ENCODE measurements at regions not wholly inside any gene's neighbourhood (a gene's known extent, or its start where the extent isn't known, plus 50 kb on each side); places are given as distances from the start of the nearest gene placed in this dataset.

- DNase-seq: no peak
Observed at GRCh38 chr2:60319031-60319547, 234.4 kb downstream of the BCL11A start.

DNA sequence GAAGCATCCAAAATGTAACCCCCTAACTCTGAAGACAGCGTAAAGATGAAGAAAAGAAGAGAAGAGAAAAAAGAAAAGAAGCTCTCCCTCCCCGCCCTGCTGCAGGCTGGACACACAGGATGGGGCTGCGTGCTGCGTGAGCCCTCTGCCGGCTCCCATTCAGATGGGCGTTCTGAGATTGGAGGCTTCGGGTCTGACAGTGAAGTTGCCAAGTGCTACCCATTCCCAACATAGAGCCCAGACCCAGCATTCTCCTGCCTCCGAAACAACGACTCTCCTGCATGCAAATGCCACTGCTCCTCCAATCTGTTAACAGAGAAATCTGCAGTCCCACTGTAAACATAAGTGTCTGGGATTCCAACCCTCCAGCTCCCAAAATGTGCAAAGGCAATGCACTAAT lies 234.9 kb downstream of the BCL11A start:
- no peak for DNase-seq

DNA sequence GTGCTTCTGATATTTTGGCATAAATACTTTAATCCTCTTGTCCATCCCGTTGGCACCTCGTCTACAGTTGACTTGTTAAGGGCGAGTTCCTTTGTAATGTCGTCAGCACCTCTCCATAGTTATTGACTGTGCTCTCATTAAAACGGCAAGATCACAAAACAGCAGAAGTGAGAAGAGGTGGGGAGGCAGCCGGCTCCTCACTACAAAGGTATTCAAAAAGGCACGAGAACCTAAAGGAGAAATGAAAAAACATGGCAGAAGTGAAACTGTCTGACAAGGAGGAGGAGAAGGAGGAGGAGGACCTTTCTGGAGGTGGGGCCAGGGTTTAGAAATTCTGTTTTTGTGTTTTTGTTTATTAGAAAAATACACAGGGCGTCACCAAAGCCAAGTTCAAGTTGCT lies 235.6 kb downstream of the BCL11A start:
- DNase-seq: no peak

GRCh38 chr2:60317034-60317386 lies 236.4 kb downstream of the BCL11A start:
- no peak for DNase-seq

DNA sequence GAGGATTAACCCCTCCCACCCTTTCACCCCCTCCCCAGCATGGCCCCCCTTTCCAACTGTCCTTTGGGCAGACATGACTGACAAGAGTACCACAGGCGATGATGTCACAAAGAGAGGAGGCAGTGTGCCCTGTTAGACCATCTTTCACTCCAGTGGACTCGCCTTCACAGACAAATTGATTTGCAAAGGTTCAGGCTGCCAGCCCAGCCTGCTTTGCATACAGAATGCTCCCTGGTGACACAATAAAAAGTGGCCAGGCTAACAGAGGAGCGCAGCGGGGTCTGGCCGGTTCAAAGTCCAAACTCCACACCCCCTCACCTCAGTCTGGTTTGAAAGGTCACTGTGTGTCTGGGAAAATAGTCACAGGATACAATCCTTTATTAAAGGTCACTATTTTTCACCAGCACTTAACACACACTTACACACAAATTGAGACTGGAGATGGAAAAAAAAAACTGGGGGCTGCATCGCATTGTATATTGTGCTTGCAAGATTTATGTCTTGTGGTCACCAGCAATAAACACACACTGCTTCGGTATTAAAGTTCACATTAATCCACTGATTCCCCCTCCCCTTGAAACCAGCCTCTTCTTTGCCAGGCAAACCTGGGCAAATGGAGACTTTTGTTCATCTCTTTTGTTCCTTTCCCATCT lies 236.9 kb downstream of the BCL11A start:
- DNase-seq: no peak

DNA sequence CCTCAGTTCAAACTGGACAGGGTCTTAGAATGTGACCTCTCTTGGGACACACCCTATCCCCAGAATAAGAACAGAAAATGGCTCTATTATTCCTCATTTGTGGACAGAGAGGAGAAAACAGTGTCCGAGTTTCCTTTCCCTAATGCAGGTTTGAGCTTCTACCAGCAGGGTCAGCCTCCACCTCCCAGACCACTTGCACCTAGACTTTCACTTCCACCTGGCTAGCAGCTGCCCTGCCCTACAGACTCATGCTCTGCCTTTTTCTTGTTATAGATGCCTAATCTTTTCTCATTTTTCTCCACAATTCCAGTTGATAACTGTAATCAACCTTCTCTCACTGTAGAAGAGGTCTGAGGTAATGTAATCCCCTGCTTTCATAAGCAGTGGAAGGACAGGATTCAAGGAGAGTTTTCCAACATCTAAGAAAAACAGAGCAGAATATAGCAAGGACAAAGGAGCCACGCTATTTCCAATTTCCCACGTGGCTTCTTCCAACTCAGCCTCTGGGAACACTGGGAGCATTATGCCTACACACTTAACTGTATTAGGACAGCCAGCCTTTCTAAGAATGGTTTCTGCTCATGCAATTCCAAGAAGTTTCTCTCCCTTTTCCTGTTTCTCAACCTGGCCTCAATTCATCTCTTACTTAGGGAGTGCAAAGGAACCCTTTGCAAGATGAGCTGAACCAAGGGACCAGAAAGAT lies 239.8 kb downstream of the BCL11A start:
- no peak for DNase-seq

- no peak for DNase-seq
Observed at GRCh38 chr2:60312618-60313017, 240.8 kb downstream of the BCL11A start.

- no peak for DNase-seq
Observed at GRCh38 chr2:60311524-60311923, 241.9 kb downstream of the BCL11A start.

- no peak for DNase-seq
Observed at GRCh38 chr2:60309941-60310660, 243.4 kb downstream of the BCL11A start.

DNA sequence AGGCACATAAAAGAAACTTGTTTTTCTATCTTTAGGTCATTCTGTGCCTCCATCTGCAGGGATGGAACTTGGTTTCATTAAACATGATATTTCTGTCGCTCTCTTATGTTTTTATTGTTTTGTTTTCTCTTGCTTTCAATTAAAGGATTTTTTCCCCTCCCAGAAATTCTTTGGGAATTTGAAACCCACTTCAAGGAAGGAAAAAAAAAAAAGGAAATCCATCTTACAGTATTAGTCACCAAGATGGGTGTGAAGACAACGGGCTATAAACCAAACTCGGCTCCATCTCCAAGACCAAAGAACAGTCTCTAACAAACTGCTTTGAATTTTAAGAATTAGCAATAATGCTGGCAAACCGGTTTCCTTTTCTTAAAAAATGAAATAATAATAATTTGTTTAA lies 244.1 kb downstream of the BCL11A start:
- no peak for DNase-seq

DNA sequence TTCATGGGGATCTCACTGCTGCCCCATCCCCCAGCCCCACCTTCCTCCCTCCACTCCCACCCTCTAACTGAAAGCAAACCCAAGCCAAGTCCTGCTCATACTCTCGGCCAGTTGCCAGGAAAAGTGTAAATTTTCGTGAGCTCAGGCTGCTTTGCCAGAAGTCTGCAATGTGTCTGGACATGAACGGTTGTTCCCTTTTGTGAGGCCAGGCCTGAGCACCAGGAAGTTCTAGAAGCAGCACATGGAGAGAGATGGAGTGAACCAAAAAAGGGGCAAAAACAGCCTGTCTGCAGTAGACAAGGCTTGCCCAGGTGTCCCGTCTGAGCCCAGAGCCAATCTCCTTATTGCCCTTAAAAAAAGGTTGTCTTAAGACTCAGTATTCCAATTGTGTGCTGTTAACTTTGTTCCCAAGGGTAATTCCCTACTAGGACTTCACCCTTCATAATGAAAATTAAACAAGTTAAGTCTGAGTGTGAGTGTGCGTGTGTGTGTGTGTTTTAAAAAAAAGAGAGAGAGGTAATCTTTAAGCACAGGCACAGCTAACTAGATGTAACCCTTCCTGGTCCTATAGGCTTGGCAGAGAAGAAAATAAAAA lies 247.1 kb downstream of the BCL11A start:
- peak; percentile 74 for DNase-seq

GRCh38 chr2:60303680-60304079 lies 249.8 kb downstream of the BCL11A start:
- no peak for DNase-seq

DNA sequence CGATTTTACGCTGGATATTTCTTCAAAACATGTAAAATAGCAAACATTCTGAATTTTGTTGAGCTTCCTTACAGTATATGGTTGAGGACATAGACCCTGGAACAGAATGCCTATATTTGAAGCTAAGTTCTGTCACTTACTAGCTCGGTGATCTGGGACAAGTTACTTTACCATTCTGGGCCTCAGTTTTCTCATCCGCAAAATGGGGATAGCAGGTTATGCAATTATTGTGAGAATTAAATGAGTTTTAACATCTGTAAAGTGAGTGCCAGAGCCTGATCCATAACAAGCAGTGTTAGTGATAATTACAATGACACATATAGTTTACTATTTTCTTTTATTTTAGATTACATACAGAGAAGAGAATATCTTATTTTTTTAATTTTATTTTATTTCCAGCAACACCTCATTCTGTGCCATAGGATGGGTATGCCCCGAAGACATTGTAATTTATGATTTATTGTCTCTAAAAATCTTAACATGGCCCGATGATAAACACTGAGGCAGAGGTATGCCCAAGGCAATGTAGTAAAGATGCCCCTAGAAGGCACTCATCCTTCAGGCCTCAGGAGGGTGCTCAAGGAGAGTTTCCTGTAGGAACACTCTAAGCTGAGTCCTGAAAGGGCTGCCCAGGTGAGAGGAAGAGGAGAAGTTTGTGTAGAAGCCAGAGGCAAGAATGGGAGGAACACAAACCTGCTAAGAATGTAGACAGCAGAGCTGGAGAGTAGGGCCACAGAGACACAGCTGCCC lies 250.9 kb downstream of the BCL11A start:
- no peak for DNase-seq

DNA sequence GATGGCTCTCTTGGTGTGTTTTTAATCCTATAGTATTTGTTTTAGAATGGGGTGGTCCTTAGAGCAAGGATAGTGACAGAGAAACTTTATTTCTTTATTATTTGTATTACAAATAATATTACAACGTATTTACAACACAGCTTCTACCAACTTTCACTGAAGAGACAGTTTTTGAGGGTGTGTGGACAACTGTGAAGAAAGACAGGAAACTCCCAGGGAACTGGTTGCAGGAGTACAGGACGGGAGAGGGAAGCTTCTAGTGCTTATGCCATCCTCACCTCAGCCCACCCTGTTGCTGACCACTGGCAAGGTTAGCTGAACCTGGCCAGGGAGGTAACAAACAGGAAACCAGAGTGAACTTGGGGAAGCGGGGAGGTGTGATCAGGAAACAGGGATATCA lies 251.7 kb downstream of the BCL11A start:
- DNase-seq: no peak

- peak; percentile 4 for DNase-seq
Observed at GRCh38 chr2:60299179-60299578, 254.3 kb downstream of the BCL11A start.

DNA sequence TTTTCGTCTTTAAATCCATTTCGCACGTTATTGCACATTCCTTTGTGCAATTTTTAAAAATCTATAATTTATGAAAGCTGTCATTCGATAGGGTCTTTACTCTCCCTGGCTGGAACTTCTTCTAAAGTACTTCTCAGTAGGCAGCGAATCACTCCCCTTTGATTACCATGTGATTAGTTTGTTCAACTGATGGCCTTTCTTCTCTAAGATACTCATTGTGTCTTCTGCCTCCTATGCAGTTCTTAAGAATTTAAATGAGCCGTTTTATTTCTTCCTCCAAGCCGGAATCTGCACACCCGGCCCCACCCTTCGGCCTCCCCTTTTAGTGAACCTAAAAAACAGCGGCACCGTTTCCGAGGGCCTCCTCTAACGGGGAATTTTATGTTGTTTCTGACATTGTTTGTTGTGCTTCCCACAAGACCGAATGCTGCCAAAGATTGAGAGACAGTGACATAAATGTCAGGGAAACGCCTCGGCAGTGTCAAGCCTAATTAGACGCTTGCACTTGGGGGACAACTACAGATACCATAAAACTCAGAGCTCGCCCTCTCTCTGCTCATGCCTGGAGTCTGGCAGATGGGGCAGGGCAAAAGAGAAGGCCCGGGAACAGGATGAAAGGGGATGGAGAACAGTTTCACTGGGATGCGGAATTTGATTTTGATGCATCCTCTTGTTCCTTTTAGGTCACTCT lies 255.3 kb downstream of the BCL11A start:
- no peak for DNase-seq

- DNase-seq: no peak
Observed at GRCh38 chr2:60297296-60298005, 256.0 kb downstream of the BCL11A start.

DNA sequence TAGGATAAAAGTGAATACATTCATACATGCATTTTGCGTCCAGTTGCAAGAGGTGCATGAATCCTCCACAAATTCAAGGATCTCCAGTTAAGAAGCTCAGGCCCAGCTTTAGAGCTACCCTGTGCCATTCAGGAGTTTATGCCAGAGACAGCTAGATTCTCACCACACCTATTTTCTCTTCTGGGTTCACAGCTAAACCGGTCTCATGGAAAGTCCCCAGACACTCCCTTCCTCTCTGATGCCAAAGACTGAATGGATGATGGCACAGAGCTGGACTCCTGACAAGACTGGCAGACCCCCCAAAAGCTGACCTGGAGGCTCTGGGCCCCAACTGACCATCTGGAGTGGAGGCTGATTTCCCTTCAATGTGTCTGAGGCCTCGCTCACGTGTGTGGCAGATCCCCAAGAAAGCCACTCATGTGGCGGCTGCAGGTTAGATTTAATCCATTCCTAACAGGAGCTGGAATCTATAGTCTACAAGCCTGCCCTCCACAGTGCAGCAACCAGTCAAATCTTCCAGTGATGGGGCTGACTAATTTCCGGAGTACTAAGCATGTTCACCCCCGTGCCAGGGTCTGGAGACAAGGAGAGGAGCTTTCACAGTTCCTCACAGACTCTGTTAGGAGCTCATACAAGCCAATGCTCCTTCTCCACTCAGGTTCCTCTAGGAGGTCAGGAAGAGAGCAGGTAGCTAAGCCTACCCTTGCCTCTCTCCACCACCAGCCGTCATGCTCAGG lies 257.1 kb downstream of the BCL11A start:
- no peak for DNase-seq

GRCh38 chr2:60295636-60295962 lies 257.9 kb downstream of the BCL11A start:
- DNase-seq: peak; percentile 64

- peak; percentile 32 for DNase-seq
Observed at GRCh38 chr2:60294901-60295635, 258.4 kb downstream of the BCL11A start.

Measured in DMS153 (cell line).